Lower leg skin (tissue), 3 donors: ENCODE measurements at regions not wholly inside any gene's neighbourhood (a gene's known extent, or its start where the extent isn't known, plus 50 kb on each side); places are given as distances from the start of the nearest gene placed in this dataset.

Source experiments
- CTCF ChIP-seq, 3 donors: fragments of 450-650 bp; IDR thresholded peaks; one replicate each; pipeline ENCODE4 v1.5.1; 2016; ENCODE audit warnings: antibody characterized with exemption in 3 of 3, mild to moderate bottlenecking in 3 of 3, moderate library complexity in 2 of 3
- POLR2A ChIP-seq, 2 donors: fragments of 450-650 bp; IDR thresholded peaks; one replicate each; pipeline ENCODE4 v1.6.1; 2016 to 2017; ENCODE audit warnings: antibody characterized with exemption in 2 of 2, mild to moderate bottlenecking in 1 of 2, moderate library complexity in 1 of 2

GRCh38 chr4:23388699-23389395, 501.0 kb downstream of the PPARGC1A start:
- no peak for TF ChIP-seq CTCF (IDR thresholded peaks at IDR 0.05)
- TF ChIP-seq POLR2A (IDR thresholded peaks at IDR 0.05): no peak
